SU-DHL-6 (cell line): ENCODE measurements at regions not wholly inside any gene's neighbourhood (a gene's known extent, or its start where the extent isn't known, plus 50 kb on each side); places are given as distances from the start of the nearest gene placed in this dataset.

Source experiments
- H2AFZ ChIP-seq: fragments of 200-600 bp; sonication (generic); 2 replicates; pipeline ENCODE4 v1.6.1; 2014; ENCODE audit warnings: low read depth, mild to moderate bottlenecking, moderate library complexity, mixed read lengths, antibody characterized with exemption, low read length; ENCODE audit not compliant: severe bottlenecking
- H3F3A ChIP-seq: fragments of 200-600 bp; shearing (Covaris generic); 2 replicates; pipeline ENCODE4 v1.6.0; 2016; ENCODE audit warnings: antibody characterized with exemption, mild to moderate bottlenecking; ENCODE audit not compliant: insufficient read depth
- H3K27ac ChIP-seq: fragments of 200-600 bp; sonication (generic); 2 replicates; pipeline ENCODE4 v1.5.1; 2016; ENCODE audit warnings: low read depth, mild to moderate bottlenecking, low read length, moderate library complexity, mixed read lengths
- H3K27me3 ChIP-seq: fragments of 200-600 bp; sonication (generic), shearing (Covaris generic); 2 replicates; pipeline ENCODE4 v1.6.0; 2014; ENCODE audit warnings: mild to moderate bottlenecking, low read length
- H3K36me3 ChIP-seq: fragments of 200-600 bp; sonication (generic); 2 replicates; pipeline ENCODE4 v1.6.1; 2014; ENCODE audit warnings: mild to moderate bottlenecking, low read length, mixed read lengths
- H3K4me2 ChIP-seq: fragments of 300-600, 200-600 bp; shearing (Covaris generic), sonication (generic); 2 replicates; pipeline ENCODE4 v1.6.0; 2014; ENCODE audit warnings: low read length, low read depth, mild to moderate bottlenecking; ENCODE audit not compliant: poor library complexity, severe bottlenecking
- H3K4me3 ChIP-seq: fragments of 200-600 bp; sonication (generic); 2 replicates; pipeline ENCODE4 v1.5.1; 2014; ENCODE audit warnings: antibody characterized with exemption, low read length, mild to moderate bottlenecking, mixed read lengths; ENCODE audit not compliant: insufficient read depth, poor library complexity, severe bottlenecking
- H3K79me2 ChIP-seq: fragments of 200-600 bp; sonication (generic); 2 replicates; pipeline ENCODE4 v1.6.1; 2014; ENCODE audit warnings: mild to moderate bottlenecking, low read length, moderate library complexity; ENCODE audit not compliant: insufficient read depth
- H3K9ac ChIP-seq: fragments of 200-600 bp; sonication (generic); 2 replicates; pipeline ENCODE4 v1.7.0; 2014; ENCODE audit warnings: mild to moderate bottlenecking, low read length
- H3K9me2 ChIP-seq: fragments of 200-600 bp; sonication (generic); replicated peaks from 2 replicates; pipeline ENCODE4 v1.6.1; 2014; ENCODE audit warnings: low read length; ENCODE audit not compliant: insufficient read depth
- H3K9me3 ChIP-seq: fragments of 200-600 bp; sonication (generic); 2 replicates; pipeline ENCODE4 v1.6.1; 2014; ENCODE audit warnings: low read length, mixed read lengths; ENCODE audit not compliant: insufficient read depth
- H4K20me1 ChIP-seq: fragments of 200-600 bp; sonication (generic); 2 replicates; pipeline ENCODE4 v1.6.1; 2014; ENCODE audit warnings: low read depth, mild to moderate bottlenecking, antibody characterized with exemption, low read length, moderate library complexity, mixed read lengths
- EZH2phosphoT487 ChIP-seq: fragments of 200-600 bp; sonication (generic), shearing (Covaris generic); conservative IDR thresholded peaks from 2 replicates; pipeline ENCODE4 v1.6.1; 2018; ENCODE audit warnings: mild to moderate bottlenecking, antibody characterized with exemption, low read length, moderate library complexity, mixed read lengths
- TF ChIP-seq, protein P1 (sequence below): fragments of 200-600 bp; sonication (generic); IDR thresholded peaks from one replicate; pipeline ENCODE4 v1.5.1; 2017; ENCODE audit warnings: antibody characterized with exemption, mild to moderate bottlenecking, low read length, moderate library complexity; ENCODE audit not compliant: insufficient read depth, poor library complexity, severe bottlenecking

- H3F3A ChIP-seq: no peaks in the 10 kb centered on the region
- no peak overlapping the region for H2AFZ ChIP-seq
- no peaks in the 10 kb centered on the region for H3K9me3 ChIP-seq
- no peaks in the 10 kb centered on the region; the same call in 1 of the 2 replicates for H3K27me3 ChIP-seq
- H3K4me3 ChIP-seq: no peak overlapping the region
- no peak overlapping the region for H3K27ac ChIP-seq
- no peak overlapping the region for H3K9ac ChIP-seq
- no peaks in the 10 kb centered on the region for H3K36me3 ChIP-seq
- H3K9me2 ChIP-seq: no peaks in the 10 kb centered on the region
- H3K79me2 ChIP-seq: no peaks in the 10 kb centered on the region
- H4K20me1 ChIP-seq: no peaks in the 10 kb centered on the region
- H3K4me2 ChIP-seq: no peak overlapping the region
- TF ChIP-seq, protein P1, sequence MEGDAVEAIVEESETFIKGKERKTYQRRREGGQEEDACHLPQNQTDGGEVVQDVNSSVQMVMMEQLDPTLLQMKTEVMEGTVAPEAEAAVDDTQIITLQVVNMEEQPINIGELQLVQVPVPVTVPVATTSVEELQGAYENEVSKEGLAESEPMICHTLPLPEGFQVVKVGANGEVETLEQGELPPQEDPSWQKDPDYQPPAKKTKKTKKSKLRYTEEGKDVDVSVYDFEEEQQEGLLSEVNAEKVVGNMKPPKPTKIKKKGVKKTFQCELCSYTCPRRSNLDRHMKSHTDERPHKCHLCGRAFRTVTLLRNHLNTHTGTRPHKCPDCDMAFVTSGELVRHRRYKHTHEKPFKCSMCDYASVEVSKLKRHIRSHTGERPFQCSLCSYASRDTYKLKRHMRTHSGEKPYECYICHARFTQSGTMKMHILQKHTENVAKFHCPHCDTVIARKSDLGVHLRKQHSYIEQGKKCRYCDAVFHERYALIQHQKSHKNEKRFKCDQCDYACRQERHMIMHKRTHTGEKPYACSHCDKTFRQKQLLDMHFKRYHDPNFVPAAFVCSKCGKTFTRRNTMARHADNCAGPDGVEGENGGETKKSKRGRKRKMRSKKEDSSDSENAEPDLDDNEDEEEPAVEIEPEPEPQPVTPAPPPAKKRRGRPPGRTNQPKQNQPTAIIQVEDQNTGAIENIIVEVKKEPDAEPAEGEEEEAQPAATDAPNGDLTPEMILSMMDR: no peak
- TF ChIP-seq EZH2phosphoT487: no peak
Observed at GRCh38 chr14:36442824-36443241, 77.2 kb downstream of the NKX2-1 start.

DNA sequence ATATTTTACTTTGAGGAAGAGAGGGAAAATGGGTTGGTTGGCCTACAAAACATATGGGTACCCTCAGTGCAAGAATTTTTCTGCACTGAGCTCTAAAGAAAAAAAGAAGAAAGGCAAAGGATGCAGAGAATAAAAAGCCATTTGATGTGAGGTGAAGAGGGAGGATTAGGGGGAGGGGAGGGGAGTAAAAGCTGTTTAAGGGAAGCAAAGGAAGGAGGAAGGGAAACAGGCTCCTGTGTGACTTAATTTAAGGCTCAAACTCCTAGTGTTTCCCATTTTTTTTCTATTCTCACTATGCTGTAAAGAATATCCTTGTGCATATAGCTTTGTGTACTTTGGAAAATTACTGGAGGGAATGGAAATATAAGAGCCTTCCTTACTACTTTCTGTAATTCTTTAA is 78.7 kb downstream of the NKX2-1 start:
- TF ChIP-seq, protein P1: no peak
- TF ChIP-seq EZH2phosphoT487: no peak
- Histone ChIP-seq H3K79me2 (no peaks in the 10 kb centered on the region), H3K9me2 (no peaks in the 10 kb centered on the region), H3F3A (no peaks in the 10 kb centered on the region), H2AFZ (no peak overlapping the region), H3K4me3 (no peak overlapping the region), H4K20me1 (no peaks in the 10 kb centered on the region), H3K27ac (no peak overlapping the region), H3K4me2 (no peak overlapping the region), H3K9ac (no peak overlapping the region), H3K27me3 (no peaks in the 10 kb centered on the region; the same call in 1 of the 2 replicates), H3K36me3 (no peaks in the 10 kb centered on the region), H3K9me3 (no peaks in the 10 kb centered on the region)

GRCh38 chr14:36439766-36440165 is 80.3 kb downstream of the NKX2-1 start:
- no peaks in the 10 kb centered on the region for H3K9me3 ChIP-seq
- H2AFZ ChIP-seq: no peak overlapping the region
- H3K36me3 ChIP-seq: no peaks in the 10 kb centered on the region
- H3K79me2 ChIP-seq: no peaks in the 10 kb centered on the region
- H3F3A ChIP-seq: no peaks in the 10 kb centered on the region
- H3K9me2 ChIP-seq: no peaks in the 10 kb centered on the region
- no peak overlapping the region for H3K9ac ChIP-seq
- H3K27me3 ChIP-seq: no peaks in the 10 kb centered on the region
- H3K4me3 ChIP-seq: no peak overlapping the region
- no peak for TF ChIP-seq EZH2phosphoT487
- TF ChIP-seq, protein P1: no peak
- H3K27ac ChIP-seq: no peak overlapping the region
- H4K20me1 ChIP-seq: no peaks in the 10 kb centered on the region
- H3K4me2 ChIP-seq: no peak overlapping the region
